Caki2 (cell line): ENCODE measurements at regions not wholly inside any gene's neighbourhood (a gene's known extent, or its start where the extent isn't known, plus 50 kb on each side); places are given as distances from the start of the nearest gene placed in this dataset.

Experiments used
- DNase-seq: peaks from one replicate; pipeline ENCODE4 v3.0.0-alpha.2; 2015; ENCODE audit warnings: low read depth
- in situ Hi-C: cut with HindIII; loops from 2 replicates; pipeline ENCODE4 v1.10.0; 2016; ENCODE audit warnings: low sequenced_read_pairs, low pct_unique_long_range_greater_than_20kb, mixed read lengths

DNA sequence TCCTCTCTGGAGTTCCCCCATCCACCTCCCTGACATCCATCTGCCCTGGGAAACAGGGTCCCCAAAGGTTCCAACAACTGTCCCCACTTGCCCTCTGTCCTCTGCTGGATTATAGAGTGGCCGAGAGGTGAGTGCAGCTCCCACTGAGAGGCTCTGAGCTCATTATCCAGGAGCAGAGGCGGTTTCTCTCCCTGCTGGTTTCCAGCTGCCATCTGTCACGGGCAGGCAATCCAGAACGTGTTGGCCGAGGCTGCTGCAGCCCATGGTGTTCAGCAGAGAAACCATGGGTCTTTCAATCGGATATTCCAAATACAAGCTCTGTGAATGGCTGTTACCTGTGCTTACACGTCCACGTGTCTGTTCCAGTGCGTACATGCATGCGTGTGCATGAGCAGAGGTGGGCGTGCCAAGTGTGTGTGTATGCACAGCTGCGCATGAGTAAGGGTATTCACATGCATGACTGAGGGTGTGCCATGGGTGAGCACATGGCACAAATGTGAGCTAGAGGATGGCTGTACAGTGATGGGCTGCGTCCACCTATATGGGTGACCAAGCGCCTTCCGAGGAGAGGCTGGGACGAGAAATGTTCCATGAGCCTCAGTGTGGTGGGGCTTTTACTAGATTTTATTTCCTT lies 183.7 kb upstream of the PMEPA1 start:
- in situ Hi-C loops, result no loop called here
- no peak for DNase-seq

- in situ Hi-C loops, result no loop called here
- DNase-seq, result no peak
Observed at GRCh38 chr20:57892471-57892870, 182.7 kb upstream of the PMEPA1 start.

GRCh38 chr20:57891014-57891413 lies 181.2 kb upstream of the PMEPA1 start:
- no peak for DNase-seq
- in situ Hi-C loops, result no loop called here

- in situ Hi-C loops, result no loop called here
- no peak for DNase-seq
Observed at GRCh38 chr20:57890202-57890800, 180.5 kb upstream of the PMEPA1 start.

GRCh38 chr20:57888591-57888990 lies 178.8 kb upstream of the PMEPA1 start:
- in situ Hi-C loops, result no loop called here
- no peak for DNase-seq

- in situ Hi-C loops, result no loop called here
- DNase-seq, result no peak
Observed at GRCh38 chr20:57884956-57885355, 175.1 kb upstream of the PMEPA1 start.

DNA sequence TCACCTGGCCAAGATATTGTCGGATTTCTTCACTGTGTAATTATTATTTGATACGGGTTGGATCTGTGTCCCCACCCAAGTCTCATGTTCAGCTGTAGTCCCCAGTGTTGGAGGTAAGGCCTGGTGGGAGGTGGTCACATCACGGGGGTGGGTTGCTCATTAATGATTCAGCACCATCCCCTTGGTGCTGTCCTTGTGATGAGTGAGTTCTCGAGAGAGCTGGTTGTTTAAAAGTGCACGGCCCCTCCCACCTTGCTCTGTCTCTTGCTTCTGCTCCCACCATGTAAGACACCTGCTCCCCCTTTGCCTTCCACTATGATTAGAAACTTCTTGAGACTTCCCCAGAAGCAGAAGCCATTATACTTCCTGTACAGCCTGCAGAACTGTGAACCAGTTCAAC lies 173.9 kb upstream of the PMEPA1 start:
- DNase-seq, result no peak
- in situ Hi-C loops, result no loop called here

- DNase-seq, result no peak
- in situ Hi-C loops, result no loop called here
Observed at GRCh38 chr20:57883224-57883623, 173.4 kb upstream of the PMEPA1 start.

- in situ Hi-C loops, result no loop called here
- no peak for DNase-seq
Observed at GRCh38 chr20:57882451-57883161, 172.8 kb upstream of the PMEPA1 start.

GRCh38 chr20:57881466-57882385 lies 171.9 kb upstream of the PMEPA1 start:
- DNase-seq, result no peak
- in situ Hi-C loops, result no loop called here

- DNase-seq, result no peak
- in situ Hi-C loops, result no loop called here
Observed at GRCh38 chr20:57880571-57880892, 170.7 kb upstream of the PMEPA1 start.

DNA sequence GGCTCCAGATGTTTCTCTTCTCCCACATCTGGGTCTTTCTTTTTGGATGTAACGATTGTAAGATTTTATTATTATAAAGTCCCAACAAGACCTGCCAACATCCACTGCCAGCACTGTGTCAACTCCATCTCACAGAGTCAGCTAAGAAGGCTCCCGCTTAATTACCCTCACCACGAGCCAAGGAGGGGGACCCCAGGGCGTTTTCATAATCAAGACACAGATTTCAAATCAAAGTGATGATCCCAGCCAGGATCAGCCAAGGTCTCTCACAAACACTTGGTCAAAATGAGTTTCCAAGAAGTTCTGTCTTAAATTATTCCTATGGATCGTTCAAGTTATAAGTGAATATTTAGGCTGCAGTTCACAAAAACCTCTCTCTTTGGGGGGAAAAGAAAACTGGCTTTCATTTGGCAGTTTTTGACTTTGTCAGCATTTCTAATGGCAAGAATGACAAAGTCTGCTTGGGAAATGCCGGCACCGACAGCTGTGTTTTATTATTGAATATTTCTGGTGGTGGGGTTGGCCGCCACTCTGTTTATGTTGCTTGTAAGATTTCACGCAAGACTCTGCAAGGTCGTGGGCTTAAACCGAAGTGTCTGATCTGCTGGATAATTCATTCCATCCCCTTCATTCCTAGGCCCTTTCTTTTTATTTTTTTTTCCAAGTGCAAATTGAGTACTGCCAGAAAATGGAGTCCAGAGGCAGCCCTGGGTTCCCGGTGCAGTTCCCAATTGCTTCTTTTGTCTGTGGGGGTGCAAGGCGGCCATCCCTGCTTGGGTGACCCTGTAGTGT lies 170.2 kb upstream of the PMEPA1 start:
- in situ Hi-C loops, result no loop called here
- no peak for DNase-seq

DNA sequence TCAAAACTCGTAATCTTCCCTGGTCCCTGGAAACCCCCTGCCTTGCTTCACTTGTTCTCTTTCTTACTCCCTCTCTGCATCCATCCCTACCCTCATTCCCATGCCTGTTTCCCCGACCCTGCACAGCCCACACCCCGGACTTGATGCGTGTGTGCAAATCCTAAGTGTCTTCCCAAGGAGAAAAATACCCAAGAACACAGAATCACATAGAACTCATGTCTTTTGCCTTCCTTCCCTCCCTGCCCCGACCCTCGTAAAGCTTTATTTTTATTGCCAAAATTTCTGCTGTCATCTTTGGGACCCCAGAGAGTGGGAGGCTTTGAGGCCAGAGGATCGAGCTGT lies 169.6 kb upstream of the PMEPA1 start:
- DNase-seq, result no peak
- in situ Hi-C loops, result no loop called here

- in situ Hi-C loops, result no loop called here
- DNase-seq, result no peak
Observed at GRCh38 chr20:57878786-57879424, 169.1 kb upstream of the PMEPA1 start.

DNA sequence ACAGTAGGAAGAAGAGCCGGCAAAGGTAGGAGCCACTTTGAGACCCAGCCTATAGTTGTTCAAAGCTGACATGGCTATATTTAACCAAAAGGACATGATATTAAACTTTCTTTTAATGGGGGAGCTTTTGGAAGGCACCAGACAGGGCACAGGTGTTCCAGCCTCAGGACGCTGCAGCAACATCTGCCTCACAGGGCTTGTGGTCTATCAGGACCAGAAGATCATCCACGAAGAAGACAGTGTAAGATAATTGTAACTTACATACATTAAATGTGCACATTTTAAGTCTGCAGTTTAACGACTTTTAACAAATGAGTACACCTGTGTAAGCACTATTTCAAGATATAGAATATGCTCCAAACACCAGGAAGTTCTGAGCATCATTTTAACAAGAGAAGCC lies 168.2 kb upstream of the PMEPA1 start:
- in situ Hi-C loops, result no loop called here
- no peak for DNase-seq

- in situ Hi-C loops, result no loop called here
Observed at GRCh38 chr20:57877131-57877824, 167.5 kb upstream of the PMEPA1 start.

GRCh38 chr20:57876163-57876562 lies 166.3 kb upstream of the PMEPA1 start:
- in situ Hi-C loops, result no loop called here
- no peak for DNase-seq

More at GRCh38 chr20:57877131-57877824, 167.5 kb upstream of the PMEPA1 start:
- DNase-seq, result no peak
